ENCODE measurements at regions not wholly inside any gene's neighbourhood (a gene's known extent, or its start where the extent isn't known, plus 50 kb on each side); places are given as distances from the start of the nearest gene placed in this dataset.

DNA sequence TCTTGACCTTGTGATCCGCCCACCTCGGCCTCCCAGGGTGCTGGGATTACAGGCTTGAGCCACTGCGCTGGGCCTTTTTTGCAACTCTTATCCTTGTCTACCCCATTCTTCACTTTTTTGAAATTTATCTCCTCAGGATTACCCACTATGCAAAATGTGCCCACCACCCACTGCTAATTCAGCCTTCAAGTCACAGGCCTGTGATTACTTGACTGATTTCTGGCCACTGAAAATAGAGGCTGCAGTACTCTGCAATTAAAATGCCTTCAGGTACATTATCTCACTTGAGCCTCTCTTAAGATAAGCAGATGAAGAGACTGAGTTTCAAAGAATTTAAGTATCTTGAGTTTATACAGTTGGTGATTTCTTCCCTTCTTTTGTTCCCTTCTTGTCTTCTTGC lies 112.4 kb upstream of the SPATA31D4 start:
- Mint-ChIP-seq H3K9me3 (peaks cover 6% of the 10 kb centered on the region), H3K36me3 (ENCODE audit: insufficient read depth) (no peaks in the 10 kb centered on the region), H3K27ac (ENCODE audit: low read depth) (no peak overlapping the region), H3K4me3 (no peak overlapping the region), H3K27me3 (no peaks in the 10 kb centered on the region), H3K4me1 (peaks cover 7% of the 10 kb centered on the region)
- DNase-seq (ENCODE audit: low spot score in 2 of 2), result no peak
- ATAC-seq (replicated peaks; ENCODE audit: extremely low read depth, poor library complexity, severe bottlenecking), result no peak

DNA sequence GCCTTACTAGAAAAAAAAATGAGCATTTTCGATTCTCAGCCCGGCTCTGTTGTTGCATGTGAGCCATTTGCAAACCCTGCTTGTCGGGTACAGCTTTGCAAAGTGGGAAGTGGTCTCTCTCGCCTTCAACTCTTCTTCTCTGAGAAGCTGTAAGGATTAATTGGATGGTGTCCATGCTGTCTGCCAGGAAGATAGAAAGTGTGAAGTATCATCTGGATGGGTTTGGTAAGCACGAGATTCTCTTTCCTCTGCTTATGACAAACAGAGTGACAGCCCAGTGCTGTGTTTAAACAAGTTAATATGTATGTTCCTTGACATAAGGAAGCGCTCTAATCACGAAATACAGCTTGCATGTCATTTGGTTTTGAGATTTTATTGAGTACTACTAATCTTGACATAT lies 109.1 kb upstream of the SPATA31D4 start:
- no peak overlapping the region for H3K27ac Mint-ChIP-seq (ENCODE audit: low read depth)
- peaks cover 6% of the 10 kb centered on the region for H3K9me3 Mint-ChIP-seq
- ATAC-seq (replicated peaks; ENCODE audit: extremely low read depth, poor library complexity, severe bottlenecking) (no peak), DNase-seq (ENCODE audit: low spot score in 2 of 2) (no peak)
- no peaks in the 10 kb centered on the region for H3K27me3 Mint-ChIP-seq
- peaks cover 4% of the 10 kb centered on the region for H3K4me1 Mint-ChIP-seq
- H3K4me3 Mint-ChIP-seq, result no peak overlapping the region
- H3K36me3 Mint-ChIP-seq (ENCODE audit: insufficient read depth), result no peaks in the 10 kb centered on the region

- ATAC-seq (replicated peaks; ENCODE audit: extremely low read depth, poor library complexity, severe bottlenecking), result no peak
- Mint-ChIP-seq H3K4me3 (no peak overlapping the region), H3K4me1 (no peaks in the 10 kb centered on the region), H3K27ac (ENCODE audit: low read depth) (no peak overlapping the region), H3K9me3 (peaks cover 6% of the 10 kb centered on the region), H3K27me3 (no peaks in the 10 kb centered on the region), H3K36me3 (ENCODE audit: insufficient read depth) (no peaks in the 10 kb centered on the region)
- no peak for DNase-seq (ENCODE audit: low spot score in 2 of 2)
Measured at GRCh38 chr9:81819859-81820546, 108.2 kb upstream of the SPATA31D4 start.

- DNase-seq (ENCODE audit: low spot score in 2 of 2), result no peak
- Mint-ChIP-seq H3K4me1 (no peaks in the 10 kb centered on the region), H3K9me3 (no peaks in the 10 kb centered on the region), H3K27ac (ENCODE audit: low read depth) (no peak overlapping the region), H3K4me3 (no peak overlapping the region), H3K36me3 (ENCODE audit: insufficient read depth) (no peaks in the 10 kb centered on the region), H3K27me3 (no peaks in the 10 kb centered on the region)
- no peak for ATAC-seq (replicated peaks; ENCODE audit: extremely low read depth, poor library complexity, severe bottlenecking)
Measured at GRCh38 chr9:81822301-81822865, 105.8 kb upstream of the SPATA31D4 start.

DNA sequence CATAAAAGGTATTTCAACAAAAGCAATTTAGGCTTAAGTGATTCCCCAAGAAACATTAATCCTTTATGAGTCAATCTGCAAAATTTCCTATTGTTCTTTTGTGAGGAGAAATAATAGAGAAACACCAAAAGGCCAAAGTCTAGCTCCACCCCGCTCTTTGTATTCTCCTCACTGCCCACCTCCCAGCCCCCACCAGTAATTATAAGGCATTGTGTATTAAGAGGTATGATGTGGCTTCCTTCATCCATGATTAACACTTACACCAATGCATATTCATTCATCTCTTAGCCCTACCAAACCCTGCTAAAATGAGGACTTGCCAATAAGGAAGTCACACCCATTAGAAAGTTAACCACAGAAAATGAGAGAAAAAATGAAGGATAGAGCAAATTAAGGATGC lies 105.3 kb upstream of the SPATA31D4 start:
- no peak for ATAC-seq (replicated peaks; ENCODE audit: extremely low read depth, poor library complexity, severe bottlenecking)
- Mint-ChIP-seq H3K4me1 (no peaks in the 10 kb centered on the region), H3K36me3 (ENCODE audit: insufficient read depth) (no peaks in the 10 kb centered on the region), H3K27me3 (no peaks in the 10 kb centered on the region), H3K9me3 (no peaks in the 10 kb centered on the region), H3K4me3 (no peak overlapping the region), H3K27ac (ENCODE audit: low read depth) (no peak overlapping the region)
- DNase-seq (ENCODE audit: low spot score in 2 of 2), result no peak

- no peaks in the 10 kb centered on the region for H3K27me3 Mint-ChIP-seq
- no peak overlapping the region for H3K27ac Mint-ChIP-seq (ENCODE audit: low read depth)
Measured at GRCh38 chr9:81823672-81824554, 104.3 kb upstream of the SPATA31D4 start.

DNA sequence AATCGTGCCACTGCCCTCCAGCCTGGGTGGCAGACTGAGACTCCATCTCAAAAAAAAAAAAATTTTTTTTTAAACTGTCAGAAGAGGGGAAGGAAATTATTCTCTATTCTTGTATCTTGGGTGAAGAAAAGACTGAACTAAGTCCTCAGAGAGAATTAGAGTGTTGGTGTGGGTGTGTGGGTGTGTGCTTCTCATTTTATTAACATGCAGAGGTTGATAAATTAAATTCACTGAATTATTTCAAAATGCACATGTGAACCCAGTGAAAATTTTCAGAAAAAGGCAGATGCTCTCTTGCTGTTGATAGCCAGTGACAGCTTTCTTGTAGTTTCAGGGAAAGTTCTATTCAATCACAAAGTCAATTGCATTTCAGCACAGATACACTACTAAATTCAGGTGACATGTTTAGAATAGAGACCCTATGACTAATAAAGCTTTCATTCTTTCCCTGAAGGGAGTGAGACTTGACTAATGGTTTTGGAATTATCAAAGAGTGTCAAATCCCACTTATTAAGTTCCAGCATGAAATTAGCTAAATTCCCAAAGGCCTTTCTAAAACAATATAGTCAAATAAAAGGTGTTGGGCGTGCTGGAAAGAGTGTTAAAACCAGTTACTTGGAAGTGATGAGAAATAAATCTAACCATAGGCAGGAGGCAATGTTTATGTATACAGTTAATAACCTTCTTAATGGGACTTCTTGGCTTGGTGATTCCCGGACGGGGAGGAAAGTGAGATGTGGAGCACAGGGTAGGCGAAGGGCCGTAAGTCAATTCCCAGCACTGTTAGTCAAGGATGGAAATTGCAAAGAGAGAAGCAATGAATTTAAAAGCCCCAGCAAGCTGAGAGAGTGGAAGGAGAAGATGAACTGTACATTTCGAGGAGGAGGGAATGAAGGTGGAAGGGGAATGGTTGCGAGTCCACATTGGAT lies 103.2 kb upstream of the SPATA31D4 start:
- no peaks in the 10 kb centered on the region for H3K27me3 Mint-ChIP-seq
- ATAC-seq (replicated peaks; ENCODE audit: extremely low read depth, poor library complexity, severe bottlenecking) (no peak), DNase-seq (ENCODE audit: low spot score in 2 of 2) (no peak)
- no peak overlapping the region for H3K27ac Mint-ChIP-seq (ENCODE audit: low read depth)
- no peaks in the 10 kb centered on the region for H3K36me3 Mint-ChIP-seq (ENCODE audit: insufficient read depth)
- H3K9me3 Mint-ChIP-seq, result no peaks in the 10 kb centered on the region
- no peaks in the 10 kb centered on the region for H3K4me1 Mint-ChIP-seq
- no peak overlapping the region for H3K4me3 Mint-ChIP-seq

More at GRCh38 chr9:81823672-81824554, 104.3 kb upstream of the SPATA31D4 start:
- ATAC-seq (replicated peaks; ENCODE audit: extremely low read depth, poor library complexity, severe bottlenecking) (no peak), DNase-seq (ENCODE audit: low spot score in 2 of 2) (no peak)
- no peaks in the 10 kb centered on the region for H3K4me1 Mint-ChIP-seq
- H3K9me3 Mint-ChIP-seq, result no peaks in the 10 kb centered on the region
- no peaks in the 10 kb centered on the region for H3K36me3 Mint-ChIP-seq (ENCODE audit: insufficient read depth)
- H3K4me3 Mint-ChIP-seq, result no peak overlapping the region

DNA sequence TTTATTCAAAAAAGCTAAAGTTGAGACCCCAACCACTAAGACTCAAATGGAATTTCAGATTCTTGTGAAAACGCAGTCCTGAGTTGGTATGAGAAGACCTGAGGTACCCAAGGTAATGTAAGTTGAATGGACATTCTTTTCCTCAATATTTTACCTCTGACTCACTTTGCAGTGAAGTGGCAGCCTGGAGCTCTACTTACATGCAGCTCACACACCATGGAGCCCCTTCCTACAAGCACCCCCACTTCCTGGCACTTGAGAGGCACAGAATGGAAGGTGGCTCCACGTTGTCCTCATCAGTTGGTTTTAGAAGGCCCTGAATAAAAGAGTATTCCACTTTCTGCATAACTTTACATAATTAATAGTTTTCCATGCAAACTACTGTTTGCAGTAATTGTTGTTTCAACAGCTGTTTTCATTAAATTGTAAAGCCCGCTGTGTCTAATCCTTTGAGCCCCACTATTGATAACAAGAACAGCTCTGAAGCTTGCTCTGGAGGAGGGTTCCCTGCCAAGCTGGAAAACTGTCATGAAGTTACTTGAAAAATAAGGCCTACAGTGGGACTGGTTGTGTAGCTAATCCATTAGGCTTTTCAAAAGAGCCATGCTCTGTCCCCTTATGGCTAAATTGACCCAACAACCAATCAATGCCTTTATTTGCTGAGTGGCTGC lies 102.2 kb upstream of the SPATA31D4 start:
- ATAC-seq (replicated peaks; ENCODE audit: extremely low read depth, poor library complexity, severe bottlenecking) (no peak), DNase-seq (ENCODE audit: low spot score in 2 of 2) (no peak)
- Mint-ChIP-seq H3K4me3 (no peak overlapping the region), H3K9me3 (no peaks in the 10 kb centered on the region), H3K36me3 (ENCODE audit: insufficient read depth) (no peaks in the 10 kb centered on the region), H3K27me3 (no peaks in the 10 kb centered on the region), H3K4me1 (no peaks in the 10 kb centered on the region), H3K27ac (ENCODE audit: low read depth) (no peak overlapping the region)

- Mint-ChIP-seq H3K27me3 (no peaks in the 10 kb centered on the region), H3K4me3 (no peak overlapping the region), H3K9me3 (no peaks in the 10 kb centered on the region), H3K4me1 (no peaks in the 10 kb centered on the region), H3K27ac (ENCODE audit: low read depth) (no peak overlapping the region), H3K36me3 (ENCODE audit: insufficient read depth) (no peaks in the 10 kb centered on the region)
- no peak for ATAC-seq (replicated peaks; ENCODE audit: extremely low read depth, poor library complexity, severe bottlenecking)
- no peak for DNase-seq (ENCODE audit: low spot score in 2 of 2)
Measured at GRCh38 chr9:81826517-81826906, 101.7 kb upstream of the SPATA31D4 start.

DNA sequence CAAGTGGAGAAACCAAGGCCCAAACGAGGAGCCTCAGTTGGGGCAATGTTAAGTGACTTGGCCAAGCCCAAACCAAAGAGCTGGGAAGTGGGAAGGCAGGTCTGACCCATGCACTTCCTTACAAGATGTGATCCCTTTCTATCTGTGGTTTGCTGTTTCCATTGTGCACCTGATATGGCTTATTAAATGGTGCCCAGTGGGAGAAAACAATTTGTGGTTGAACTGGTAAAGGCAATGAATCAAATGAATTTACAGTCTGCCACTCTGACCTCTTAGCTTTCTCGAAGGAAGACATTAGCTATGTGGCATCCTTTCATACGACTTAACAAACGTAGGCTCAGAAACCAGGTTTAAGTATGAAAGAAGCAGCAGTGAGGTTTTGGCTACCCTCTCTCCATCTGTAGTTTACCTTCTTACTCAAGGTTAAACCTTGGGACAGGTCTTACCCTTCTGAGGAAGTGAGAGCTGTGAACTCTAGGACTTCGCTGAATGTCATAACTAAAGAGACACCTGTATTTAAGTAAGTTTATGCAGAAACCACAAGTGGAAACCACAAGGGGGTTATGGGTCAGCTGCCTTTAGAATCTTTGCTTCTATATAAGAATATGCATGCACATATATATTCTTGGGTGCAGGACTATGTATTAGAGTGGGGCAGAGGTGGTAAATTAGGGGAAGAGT lies 100.5 kb upstream of the SPATA31D4 start:
- no peak for ATAC-seq (replicated peaks; ENCODE audit: extremely low read depth, poor library complexity, severe bottlenecking)
- DNase-seq (ENCODE audit: low spot score in 2 of 2), result no peak
- H3K27ac Mint-ChIP-seq (ENCODE audit: low read depth), result no peak overlapping the region
- H3K4me3 Mint-ChIP-seq, result no peak overlapping the region
- no peaks in the 10 kb centered on the region for H3K36me3 Mint-ChIP-seq (ENCODE audit: insufficient read depth)
- no peaks in the 10 kb centered on the region for H3K4me1 Mint-ChIP-seq
- H3K9me3 Mint-ChIP-seq, result no peaks in the 10 kb centered on the region
- H3K27me3 Mint-ChIP-seq, result no peaks in the 10 kb centered on the region

GRCh38 chr9:81829195-81829882 lies 98.9 kb upstream of the SPATA31D4 start:
- DNase-seq (ENCODE audit: low spot score in 2 of 2), result no peak

More at GRCh38 chr9:81829195-81829882, 98.9 kb upstream of the SPATA31D4 start:
- Mint-ChIP-seq H3K36me3 (ENCODE audit: insufficient read depth) (no peaks in the 10 kb centered on the region), H3K4me3 (no peak overlapping the region), H3K9me3 (peaks cover 4% of the 10 kb centered on the region), H3K4me1 (no peaks in the 10 kb centered on the region), H3K27me3 (no peaks in the 10 kb centered on the region), H3K27ac (ENCODE audit: low read depth) (no peak overlapping the region)
- ATAC-seq (replicated peaks; ENCODE audit: extremely low read depth, poor library complexity, severe bottlenecking), result no peak
